Small intestine (tissue), 7 donors: ENCODE measurements at regions not wholly inside any gene's neighbourhood (a gene's known extent, or its start where the extent isn't known, plus 50 kb on each side); places are given as distances from the start of the nearest gene placed in this dataset.
A peak's percentile ranks its signal among the peaks of the same experiment; 100 is the strongest.

Experiments used
- DNase-seq, 2 donors: peaks; one replicate each; pipeline versions ENCODE4 v3.0.0 to v3.0.0-alpha.2; 2013
- FAIRE-seq: peaks from 2 replicates; lab custom pipeline; 2012; peaks lifted over from hg19 to GRCh38; lab: Jason Lieb, UNC
- H3K27ac ChIP-seq, 3 donors: one replicate each; pipeline ENCODE4 v1.5.1; 2013; ENCODE audit warnings: low read length in 2 of 3, mild to moderate bottlenecking in 2 of 3, control low read depth in 1 of 3, inconsistent platforms in 1 of 3, low read depth in 1 of 3, moderate library complexity in 1 of 3
- H3K27me3 ChIP-seq, 3 donors: one replicate each; pipeline ENCODE4 v1.6.1; 2013; ENCODE audit warnings: low read length in 3 of 3, inconsistent platforms in 1 of 3; ENCODE audit not compliant: control insufficient read depth in 3 of 3, insufficient read depth in 3 of 3
- H3K36me3 ChIP-seq, 3 donors: one replicate each; pipeline ENCODE4 v1.6.1; 2013; ENCODE audit warnings: low read length in 3 of 3, inconsistent platforms in 1 of 3, low read depth in 1 of 3, mild to moderate bottlenecking in 1 of 3, moderate library complexity in 1 of 3; ENCODE audit not compliant: control insufficient read depth in 3 of 3, insufficient read depth in 2 of 3
- H3K4me1 ChIP-seq, 3 donors: one replicate each; pipeline ENCODE4 v1.6.1; 2013; ENCODE audit warnings: low read length in 2 of 3, inconsistent platforms in 1 of 3, low read depth in 1 of 3, mild to moderate bottlenecking in 1 of 3, moderate library complexity in 1 of 3; ENCODE audit not compliant: control insufficient read depth in 3 of 3, insufficient read depth in 2 of 3
- H3K4me3 ChIP-seq, 3 donors: one replicate each; pipeline ENCODE4 v1.5.1; 2013; ENCODE audit warnings: low read length in 3 of 3, control low read depth in 1 of 3, inconsistent platforms in 1 of 3, low read depth in 1 of 3, mild to moderate bottlenecking in 1 of 3, moderate library complexity in 1 of 3
- H3K9me3 ChIP-seq, 2 donors: one replicate each; pipeline ENCODE4 v1.6.1; 2013; ENCODE audit warnings: low read depth in 1 of 2, low read length in 1 of 2; ENCODE audit not compliant: control insufficient read depth in 2 of 2, insufficient read depth in 1 of 2
- WGBS, 3 donors: extraction: QIAGEN DNeasy Blood & Tissue Kit; methylation state at CpG; one replicate each; pipeline ENCODE4 v1.1.7; 2013; 5-methylcytosine and 5-hydroxymethylcytosine counted together
- donor health status: healthy with polysubstance abuse.
- donor health status: control.
- donor health status: control.
- donor health status: Bipolar disorder and iron deficiency.
- donor health status: healthy.

GRCh38 chr3:22262386-22262785 is 511.4 kb upstream of the ZNF385D start:
- 59 to 63% (median 60%) methylated on average over 2 of the region's 2 CpGs for WGBS, 3 donors
- H3K4me3 ChIP-seq: no peak overlapping the region
- no peaks in the 10 kb centered on the region for H3K27me3 ChIP-seq
- H3K27ac ChIP-seq: no peak overlapping the region
- H3K36me3 ChIP-seq: no peaks in the 10 kb centered on the region
- no peaks in the 10 kb centered on the region for H3K4me1 ChIP-seq
- H3K9me3 ChIP-seq: no peaks in the 10 kb centered on the region
- FAIRE-seq (no peak), DNase-seq (no peak)

- no peaks in the 10 kb centered on the region for H3K36me3 ChIP-seq
- H3K27ac ChIP-seq: no peak overlapping the region
- no peaks in the 10 kb centered on the region for H3K9me3 ChIP-seq
- no peak for FAIRE-seq
- H3K4me1 ChIP-seq: no peaks in the 10 kb centered on the region
- DNase-seq: no peak
- H3K27me3 ChIP-seq: no peaks in the 10 kb centered on the region
- H3K4me3 ChIP-seq: no peak overlapping the region
- WGBS, 3 donors: 77 to 88% (median 80%) methylated on average over 2 of the region's 2 CpGs
These were observed 512.0 kb upstream of the ZNF385D start for GRCh38 chr3:22263042-22263441.

GRCh38 chr3:22265403-22265802 is 514.4 kb upstream of the ZNF385D start:
- DNase-seq (no peak), FAIRE-seq (no peak)
- Histone ChIP-seq H3K4me1 (no peaks in the 10 kb centered on the region), H3K27ac (no peak overlapping the region), H3K27me3 (no peaks in the 10 kb centered on the region), H3K36me3 (no peaks in the 10 kb centered on the region), H3K4me3 (no peak overlapping the region), H3K9me3 (no peaks in the 10 kb centered on the region)
- WGBS, 3 donors: 69 to 71% (median 71%) methylated on average over 5 of the region's 5 CpGs

GRCh38 chr3:22269831-22270230 is 518.8 kb upstream of the ZNF385D start:
- peak in 1 of 2 donors; percentile 6 for DNase-seq
- Histone ChIP-seq H3K36me3 (no peaks in the 10 kb centered on the region), H3K9me3 (no peaks in the 10 kb centered on the region), H3K4me3 (no peak overlapping the region), H3K27ac (no peak overlapping the region), H3K4me1 (no peaks in the 10 kb centered on the region), H3K27me3 (no peaks in the 10 kb centered on the region)
- FAIRE-seq: no peak
- 36 to 48% (median 37%) methylated on average over 2 of the region's 2 CpGs for WGBS, 3 donors

- no peak overlapping the region for H3K27ac ChIP-seq
- no peaks in the 10 kb centered on the region for H3K9me3 ChIP-seq
- no peaks in the 10 kb centered on the region for H3K4me1 ChIP-seq
- FAIRE-seq (no peak), DNase-seq (no peak)
- no peaks in the 10 kb centered on the region for H3K36me3 ChIP-seq
- no peak overlapping the region for H3K4me3 ChIP-seq
- no peaks in the 10 kb centered on the region for H3K27me3 ChIP-seq
- 84 to 90% (median 85%) methylated on average over 2 of the region's 2 CpGs for WGBS, 3 donors
These were observed 525.3 kb upstream of the ZNF385D start for GRCh38 chr3:22276351-22276750.

GRCh38 chr3:22284559-22284958 is 533.5 kb upstream of the ZNF385D start:
- Histone ChIP-seq H3K4me1 (no peaks in the 10 kb centered on the region), H3K27ac (no peak overlapping the region), H3K9me3 (no peaks in the 10 kb centered on the region), H3K36me3 (no peaks in the 10 kb centered on the region), H3K27me3 (no peaks in the 10 kb centered on the region), H3K4me3 (no peak overlapping the region)
- FAIRE-seq: no peak
- no peak for DNase-seq
- WGBS, 3 donors: 70 to 90% (median 85%) methylated on average over 1 of the region's 1 CpG

GRCh38 chr3:22288756-22289155 is 537.7 kb upstream of the ZNF385D start:
- Histone ChIP-seq H3K27me3 (no peaks in the 10 kb centered on the region), H3K4me1 (no peaks in the 10 kb centered on the region), H3K36me3 (no peaks in the 10 kb centered on the region), H3K4me3 (no peak overlapping the region), H3K9me3 (no peaks in the 10 kb centered on the region), H3K27ac (no peak overlapping the region)
- WGBS, 3 donors: 2 to 75% (median 38%) methylated on average over 1 of the region's 1 CpG
- DNase-seq (no peak), FAIRE-seq (no peak)

GRCh38 chr3:22292681-22293080 is 541.7 kb upstream of the ZNF385D start:
- no peak overlapping the region for H3K27ac ChIP-seq
- no peaks in the 10 kb centered on the region for H3K27me3 ChIP-seq
- H3K36me3 ChIP-seq: no peaks in the 10 kb centered on the region
- H3K9me3 ChIP-seq: no peaks in the 10 kb centered on the region
- FAIRE-seq (no peak), DNase-seq (no peak)
- H3K4me3 ChIP-seq: no peak overlapping the region
- H3K4me1 ChIP-seq: no peaks in the 10 kb centered on the region

- H3K36me3 ChIP-seq: no peaks in the 10 kb centered on the region
- DNase-seq (no peak), FAIRE-seq (no peak)
- no peak overlapping the region for H3K27ac ChIP-seq
- no peaks in the 10 kb centered on the region for H3K4me1 ChIP-seq
- no peaks in the 10 kb centered on the region for H3K9me3 ChIP-seq
- no peak overlapping the region for H3K4me3 ChIP-seq
- H3K27me3 ChIP-seq: no peaks in the 10 kb centered on the region
These were observed 545.6 kb upstream of the ZNF385D start for GRCh38 chr3:22296601-22297000.
